ENCODE measurements at regions not wholly inside any gene's neighbourhood (a gene's known extent, or its start where the extent isn't known, plus 50 kb on each side); places are given as distances from the start of the nearest gene placed in this dataset.

GRCh38 chr5:171693412-171693811, 92.2 kb upstream of the SMIM23 start:
- TF ChIP-seq CTCF (IDR thresholded peaks at IDR 0.05; ENCODE audit: poor library complexity, severe bottlenecking): no peak
- TF ChIP-seq, protein P1, sequence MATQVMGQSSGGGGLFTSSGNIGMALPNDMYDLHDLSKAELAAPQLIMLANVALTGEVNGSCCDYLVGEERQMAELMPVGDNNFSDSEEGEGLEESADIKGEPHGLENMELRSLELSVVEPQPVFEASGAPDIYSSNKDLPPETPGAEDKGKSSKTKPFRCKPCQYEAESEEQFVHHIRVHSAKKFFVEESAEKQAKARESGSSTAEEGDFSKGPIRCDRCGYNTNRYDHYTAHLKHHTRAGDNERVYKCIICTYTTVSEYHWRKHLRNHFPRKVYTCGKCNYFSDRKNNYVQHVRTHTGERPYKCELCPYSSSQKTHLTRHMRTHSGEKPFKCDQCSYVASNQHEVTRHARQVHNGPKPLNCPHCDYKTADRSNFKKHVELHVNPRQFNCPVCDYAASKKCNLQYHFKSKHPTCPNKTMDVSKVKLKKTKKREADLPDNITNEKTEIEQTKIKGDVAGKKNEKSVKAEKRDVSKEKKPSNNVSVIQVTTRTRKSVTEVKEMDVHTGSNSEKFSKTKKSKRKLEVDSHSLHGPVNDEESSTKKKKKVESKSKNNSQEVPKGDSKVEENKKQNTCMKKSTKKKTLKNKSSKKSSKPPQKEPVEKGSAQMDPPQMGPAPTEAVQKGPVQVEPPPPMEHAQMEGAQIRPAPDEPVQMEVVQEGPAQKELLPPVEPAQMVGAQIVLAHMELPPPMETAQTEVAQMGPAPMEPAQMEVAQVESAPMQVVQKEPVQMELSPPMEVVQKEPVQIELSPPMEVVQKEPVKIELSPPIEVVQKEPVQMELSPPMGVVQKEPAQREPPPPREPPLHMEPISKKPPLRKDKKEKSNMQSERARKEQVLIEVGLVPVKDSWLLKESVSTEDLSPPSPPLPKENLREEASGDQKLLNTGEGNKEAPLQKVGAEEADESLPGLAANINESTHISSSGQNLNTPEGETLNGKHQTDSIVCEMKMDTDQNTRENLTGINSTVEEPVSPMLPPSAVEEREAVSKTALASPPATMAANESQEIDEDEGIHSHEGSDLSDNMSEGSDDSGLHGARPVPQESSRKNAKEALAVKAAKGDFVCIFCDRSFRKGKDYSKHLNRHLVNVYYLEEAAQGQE (IDR thresholded peaks at IDR 0.05; ENCODE audit: borderline replicate concordance): no peak
- no peak for TF ChIP-seq EP300 (conservative IDR thresholded peaks at IDR 0.05; ENCODE audit: poor library complexity, severe bottlenecking)
- TF ChIP-seq POLR2AphosphoS5 (IDR thresholded peaks at IDR 0.05): no peak
- no peak for TF ChIP-seq RAD21 (conservative IDR thresholded peaks at IDR 0.05)
- no peak for TF ChIP-seq SMC3 (conservative IDR thresholded peaks at IDR 0.05; ENCODE audit: poor library complexity)
- TF ChIP-seq EZH2 (IDR thresholded peaks at IDR 0.05; ENCODE audit: borderline replicate concordance, insufficient read depth, low read length, poor library complexity, severe bottlenecking): no peak
- no peak for TF ChIP-seq TAF1 (IDR thresholded peaks at IDR 0.05; ENCODE audit: low read depth)

Data from neural cell (in vitro differentiated cells).